ENCODE measurements at regions not wholly inside any gene's neighbourhood (a gene's known extent, or its start where the extent isn't known, plus 50 kb on each side); places are given as distances from the start of the nearest gene placed in this dataset.

- no peak for TF ChIP-seq CTCF (IDR thresholded peaks at IDR 0.05)
- no peak for TF ChIP-seq EP300 (IDR thresholded peaks at IDR 0.05; ENCODE audit: low read depth)
These were observed 189.9 kb upstream of the PRSS58 start for GRCh38 chr7:142447762-142448161.
